NCI-H1436 treated with DMSO at 0.1 percent for 48 hours (cell line): ENCODE measurements at regions not wholly inside any gene's neighbourhood (a gene's known extent, or its start where the extent isn't known, plus 50 kb on each side); places are given as distances from the start of the nearest gene placed in this dataset.

Experiments
- DNase-seq: peaks from one replicate; lab custom pipeline; 2025; lab: John Stamatoyannopoulos, UW

- no peak for DNase-seq
These were observed 63.1 kb upstream of the CXADR start for GRCh38 chr21:17449701-17450100.

DNA sequence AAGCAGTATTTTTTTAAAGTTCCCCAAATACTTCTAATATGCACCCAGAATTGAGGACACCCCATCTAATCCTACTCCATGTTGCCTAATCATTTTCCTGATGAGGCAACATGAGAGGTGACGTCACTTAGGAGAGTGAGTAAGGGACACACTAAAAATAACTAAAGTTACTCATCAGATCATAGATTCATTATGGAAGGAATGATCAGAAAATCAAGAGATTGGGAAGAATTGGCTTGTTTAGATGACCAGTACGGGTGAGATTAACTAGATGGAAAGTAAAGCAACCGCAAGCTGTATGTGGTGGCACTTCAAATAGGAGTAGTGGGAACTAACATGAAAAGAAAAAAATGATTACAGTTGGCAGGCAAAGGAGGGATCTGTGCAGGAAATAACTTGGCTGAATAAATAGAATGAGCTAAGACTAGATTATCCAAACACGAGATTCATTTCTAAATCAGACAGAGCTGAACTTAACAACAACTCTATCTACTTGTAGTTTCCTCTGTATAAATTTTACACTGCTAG lies 61.4 kb upstream of the CXADR start:
- no peak for DNase-seq

DNA sequence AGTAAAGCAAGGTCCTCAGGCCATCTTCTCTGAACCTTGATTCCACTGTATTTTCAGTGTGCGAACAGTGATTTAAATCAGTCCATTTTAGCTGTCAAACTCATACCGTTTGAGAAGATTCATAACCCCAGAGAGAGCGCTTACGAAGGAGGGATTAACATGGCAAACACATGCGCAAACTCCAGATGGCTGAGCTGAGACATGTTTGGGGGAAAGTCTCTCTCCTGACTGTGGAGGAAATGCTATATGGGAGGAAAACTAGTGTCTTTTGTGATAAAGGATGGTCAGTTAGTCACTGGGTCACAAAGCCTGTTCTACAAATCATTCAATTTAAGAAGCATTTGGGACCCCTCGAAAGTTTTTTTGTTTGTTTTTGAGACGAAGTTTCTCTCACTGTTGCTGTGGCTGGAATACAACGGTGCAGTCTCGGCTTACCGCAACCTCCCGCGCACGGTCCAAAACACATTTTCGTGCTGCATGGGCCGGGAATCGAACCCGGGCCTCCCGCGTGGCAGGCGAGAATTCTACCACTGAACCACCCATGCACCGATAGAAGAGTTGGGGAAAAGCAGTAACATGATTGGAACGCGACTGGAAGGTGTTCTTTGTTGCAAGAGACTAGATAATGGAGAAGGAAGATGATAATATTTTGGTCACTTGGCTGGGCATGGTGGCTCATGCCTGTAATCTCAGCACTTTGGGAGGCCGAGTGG lies 58.4 kb upstream of the CXADR start:
- DNase-seq, result no peak

DNA sequence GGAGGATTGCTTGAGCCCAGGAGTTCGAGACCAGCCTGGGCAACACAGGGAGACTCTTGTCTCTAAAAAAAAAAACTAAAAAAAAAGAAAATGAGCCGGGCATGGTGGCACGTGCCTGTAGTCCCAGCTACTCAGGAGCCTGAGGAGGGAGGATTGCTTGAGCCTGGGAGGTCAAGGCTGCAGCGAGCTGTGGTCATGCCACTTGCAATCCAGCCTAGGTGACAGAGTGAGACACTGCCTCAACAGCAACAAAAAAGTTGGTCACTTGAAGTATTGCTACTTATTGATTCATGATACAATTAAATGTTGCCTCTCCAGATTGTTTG lies 57.9 kb upstream of the CXADR start:
- DNase-seq, result no peak

DNA sequence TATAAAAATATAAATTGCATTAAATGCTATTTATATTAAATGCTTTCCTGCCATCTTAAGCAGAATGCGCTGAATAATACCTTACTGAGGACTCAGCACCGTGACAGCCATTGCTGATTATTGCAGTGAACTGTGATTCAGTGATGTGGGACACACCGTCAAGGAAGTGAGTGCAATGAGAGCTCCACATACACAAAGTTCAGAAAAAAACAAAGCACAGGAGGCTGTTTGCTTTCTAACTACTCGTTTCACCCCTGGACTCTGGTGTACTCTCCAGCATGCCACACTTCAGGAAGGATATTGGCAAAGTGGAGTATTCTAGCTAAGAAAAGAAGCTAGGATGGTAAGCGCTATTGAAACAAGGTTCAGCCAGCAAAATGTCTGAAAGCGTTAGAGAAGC lies 57.4 kb upstream of the CXADR start:
- no peak for DNase-seq

DNA sequence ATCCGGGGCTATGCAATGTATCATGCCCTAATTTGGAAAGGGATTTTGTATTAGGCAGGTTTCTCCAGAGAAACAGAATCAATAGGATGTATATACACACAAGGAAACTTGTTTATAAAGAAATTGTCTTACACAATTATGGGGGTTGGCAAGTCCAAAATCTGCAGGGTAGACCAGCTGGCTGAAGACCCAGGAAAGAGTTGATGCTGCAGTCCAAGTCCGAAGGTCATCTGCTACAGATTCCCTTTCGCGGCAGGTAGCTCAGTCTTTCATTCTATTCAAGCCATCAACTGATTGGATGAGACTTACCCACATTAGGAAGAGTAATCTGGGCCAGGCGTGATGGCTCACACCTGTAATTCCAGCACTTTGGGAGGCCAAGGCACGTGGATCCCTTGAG lies 54.6 kb upstream of the CXADR start:
- DNase-seq, result no peak

DNA sequence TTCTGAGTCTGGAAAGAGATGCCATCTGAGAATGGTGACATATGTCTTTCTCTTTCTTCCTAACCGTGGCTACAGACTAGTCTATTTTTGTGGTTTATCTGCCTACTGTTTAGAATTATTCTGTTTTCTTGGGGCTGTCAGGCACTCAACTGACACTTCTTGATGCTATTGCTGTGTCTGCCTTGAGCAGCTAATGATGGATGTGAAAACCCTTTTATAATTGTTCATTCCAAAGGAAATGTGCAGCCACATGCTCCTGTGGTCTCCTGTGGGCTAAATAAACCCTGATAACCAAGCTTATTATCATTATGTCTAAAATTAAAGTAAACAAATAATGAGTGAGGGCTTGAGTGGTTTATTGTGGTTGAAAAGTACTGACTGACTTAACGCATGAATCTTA lies 52.7 kb upstream of the CXADR start:
- DNase-seq, result no peak

GRCh38 chr21:17461014-17461413 lies 51.8 kb upstream of the CXADR start:
- DNase-seq, result no peak

DNA sequence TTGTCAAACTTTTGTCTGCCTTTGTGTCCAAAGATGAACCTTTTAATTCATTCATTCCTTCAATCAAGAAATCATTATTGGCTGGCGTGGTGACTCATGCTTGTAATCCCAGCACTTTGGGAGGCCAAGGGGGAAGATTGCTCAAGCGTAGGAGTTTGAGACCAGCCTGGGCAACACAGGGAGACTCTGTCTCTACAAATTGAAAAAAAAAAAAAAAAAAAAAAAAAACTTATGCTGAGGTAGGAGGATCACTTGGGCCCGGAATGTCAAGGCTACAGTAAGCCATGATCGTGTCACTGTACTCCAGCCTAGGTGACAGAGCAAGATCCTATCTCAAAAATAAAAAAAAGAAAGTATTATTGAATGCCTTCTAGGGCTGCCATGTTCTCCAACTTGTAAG lies 51.3 kb upstream of the CXADR start:
- no peak for DNase-seq

DNA sequence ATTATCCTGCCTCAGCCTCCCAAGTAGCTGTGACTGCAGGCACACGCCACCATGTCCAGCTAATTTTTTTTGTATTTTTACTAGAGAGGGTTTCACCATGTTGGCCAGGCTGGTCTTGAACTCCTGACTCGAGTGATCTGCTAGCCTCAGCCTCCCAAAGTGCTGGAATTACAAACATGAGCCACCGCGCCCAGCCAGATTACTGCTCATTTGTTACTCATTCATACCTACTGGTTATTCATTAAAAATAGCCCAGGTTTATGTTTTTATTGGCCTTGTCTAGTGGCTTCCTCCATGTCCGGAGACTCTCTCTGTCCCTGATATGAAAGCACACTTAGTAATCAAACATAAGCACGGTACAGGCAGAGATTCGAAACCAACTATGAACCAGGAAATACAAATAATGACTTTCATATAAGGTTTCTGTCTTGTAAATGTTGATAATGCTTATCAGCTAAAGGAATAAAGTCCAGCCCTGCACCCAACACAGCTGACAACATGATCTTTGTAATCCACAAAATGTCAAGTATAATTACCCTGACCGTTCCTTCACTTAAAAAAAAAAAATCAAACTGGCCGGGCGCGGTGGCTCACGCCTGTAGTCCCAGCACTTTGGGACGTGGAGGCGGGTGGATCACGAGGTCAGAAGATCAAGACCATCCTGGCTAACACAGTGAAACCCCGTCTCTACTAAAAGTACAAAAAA lies 50.4 kb upstream of the CXADR start:
- DNase-seq, result no peak
